GM18858 (cell line): ENCODE measurements at regions not wholly inside any gene's neighbourhood (a gene's known extent, or its start where the extent isn't known, plus 50 kb on each side); places are given as distances from the start of the nearest gene placed in this dataset.

Experiments
- ATAC-seq: cut with Tn5 transposase; IDR thresholded peaks from one replicate; pipeline ENCODE4 v1.9.1; 2021; ENCODE audit not compliant: unreplicated experiment

DNA sequence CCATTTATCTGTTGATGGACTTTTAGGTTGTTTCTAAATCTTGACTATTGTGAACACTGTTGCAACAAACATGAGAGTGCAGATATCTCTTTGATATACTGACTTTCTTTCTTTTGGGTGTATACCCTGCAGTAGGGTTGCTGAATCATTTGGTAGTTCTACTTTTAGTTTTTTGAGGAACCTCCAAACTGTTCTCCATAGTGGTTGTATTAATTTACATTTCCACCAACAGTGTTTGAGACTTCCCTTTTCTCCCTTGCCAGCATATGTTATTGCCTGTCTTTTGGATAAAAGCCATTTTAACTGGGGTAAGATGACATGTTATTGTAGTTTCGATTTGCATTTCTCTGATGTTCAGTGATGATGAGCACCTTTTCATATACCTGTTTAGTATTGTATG is 330.0 kb downstream of the DDX10 start:
- ATAC-seq, result no peak

DNA sequence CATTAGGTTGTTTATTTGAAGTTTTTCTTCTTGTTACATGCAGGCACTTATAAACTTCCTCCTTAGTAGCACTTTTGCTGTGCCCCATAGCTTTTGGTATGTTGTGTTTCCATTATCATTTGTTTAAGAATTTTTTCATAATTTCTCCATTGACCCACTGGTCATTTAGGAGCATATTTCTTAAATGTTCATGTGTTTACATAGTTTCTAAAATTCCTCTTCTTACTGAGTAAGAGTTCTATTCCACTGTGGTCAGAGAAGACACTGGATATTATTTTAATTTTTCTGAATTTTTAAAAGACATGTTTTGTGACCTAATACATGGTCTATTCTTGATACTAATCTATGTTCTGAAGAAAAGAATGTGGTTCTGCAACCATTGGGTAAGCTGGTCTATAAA is 333.0 kb downstream of the DDX10 start:
- ATAC-seq, result no peak

DNA sequence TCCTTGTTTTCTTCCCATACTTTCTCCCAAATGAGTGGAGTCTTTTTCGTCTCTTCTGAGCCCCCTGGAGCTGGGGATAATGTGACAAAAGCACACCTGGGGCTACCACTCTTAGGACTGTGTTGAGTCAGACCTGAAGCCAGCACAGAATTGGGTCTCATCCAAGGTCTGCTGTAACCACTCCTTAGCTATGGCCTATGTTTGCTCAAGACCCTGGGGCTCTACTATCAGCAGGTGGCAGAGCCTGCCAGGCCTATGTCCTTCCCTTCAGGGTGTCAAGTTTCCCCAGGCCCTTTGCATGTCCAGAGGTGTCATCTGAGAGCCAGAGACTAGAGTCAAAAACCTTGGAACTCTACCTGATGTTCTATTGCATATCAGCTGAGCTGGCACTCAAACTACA is 335.7 kb downstream of the DDX10 start:
- ATAC-seq, result no peak

DNA sequence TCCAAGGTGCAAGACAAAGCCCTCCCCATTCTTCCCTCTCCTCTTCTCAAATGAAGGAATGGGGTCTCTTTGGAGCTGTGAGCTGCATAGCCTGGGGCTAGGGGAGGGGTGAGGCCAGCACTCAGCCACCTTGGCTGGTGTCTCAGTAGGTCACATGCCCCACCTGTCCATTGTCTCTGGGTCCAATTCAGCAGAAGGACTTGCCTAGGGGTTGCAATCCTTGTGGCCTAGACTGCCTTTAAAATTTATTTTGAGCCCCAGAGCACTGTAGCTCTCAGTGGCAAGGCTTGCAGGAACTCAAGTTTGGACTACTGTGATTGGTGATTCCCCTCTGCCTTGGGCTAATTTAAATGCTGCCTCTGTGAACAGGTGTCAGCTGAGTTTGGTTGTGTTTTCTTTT is 336.7 kb downstream of the DDX10 start:
- no peak for ATAC-seq

DNA sequence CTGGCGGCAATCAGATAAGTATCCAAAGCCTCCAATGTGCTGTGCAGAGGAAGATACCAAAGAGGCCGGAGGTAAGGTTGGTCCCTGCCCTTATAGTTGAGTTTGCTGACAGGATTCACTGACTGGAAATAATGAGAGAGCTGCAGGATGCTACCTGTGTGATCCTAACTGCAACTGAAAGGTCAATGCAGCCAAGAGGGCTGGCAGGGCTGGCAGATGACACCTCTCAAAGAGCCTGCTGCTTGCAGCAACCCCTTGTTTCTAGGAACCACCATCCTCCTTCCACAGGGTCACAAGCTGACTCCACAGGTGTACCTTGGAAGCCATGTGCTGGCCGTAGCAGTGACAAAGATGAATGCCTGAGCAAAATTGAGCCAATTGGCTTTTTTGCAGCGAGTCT is 348.1 kb downstream of the DDX10 start:
- no peak for ATAC-seq

DNA sequence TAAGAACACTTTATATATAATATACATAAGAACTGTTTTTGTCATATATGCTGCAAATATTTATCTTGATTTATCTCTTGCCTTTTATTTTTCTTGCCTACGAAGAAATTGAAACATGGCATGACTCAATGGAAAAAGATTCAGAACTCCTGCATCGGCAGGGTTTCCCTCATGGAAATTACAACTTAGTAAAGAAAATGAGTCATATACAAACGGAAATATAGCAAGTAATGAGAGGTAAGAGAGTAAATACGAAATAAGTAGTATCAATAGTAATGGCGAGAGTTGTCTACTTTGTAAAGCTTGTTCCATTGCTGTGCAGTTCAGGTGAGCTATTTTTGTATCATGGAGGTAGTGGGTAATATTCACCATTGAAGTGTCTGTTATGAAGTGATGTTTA is 350.4 kb downstream of the DDX10 start:
- no peak for ATAC-seq

DNA sequence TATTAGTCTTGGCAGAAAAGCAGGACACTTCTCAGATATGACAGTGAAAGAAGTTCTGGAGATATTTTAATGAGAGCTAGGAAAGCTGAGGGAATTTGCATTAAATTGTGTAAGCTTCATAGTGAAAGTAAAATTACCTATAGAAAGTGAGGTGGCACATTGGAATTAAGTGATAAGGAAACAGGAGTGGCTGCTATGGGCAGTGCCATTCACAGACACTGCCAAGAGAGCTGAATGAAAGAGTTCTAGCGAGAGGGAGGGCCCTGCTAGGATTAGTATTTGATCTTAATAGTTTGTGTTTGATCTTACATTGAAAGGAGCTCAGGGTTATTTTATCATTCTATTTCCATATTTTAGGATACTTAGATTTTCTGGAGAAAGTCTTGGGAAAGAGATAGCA is 351.9 kb downstream of the DDX10 start:
- no peak for ATAC-seq

DNA sequence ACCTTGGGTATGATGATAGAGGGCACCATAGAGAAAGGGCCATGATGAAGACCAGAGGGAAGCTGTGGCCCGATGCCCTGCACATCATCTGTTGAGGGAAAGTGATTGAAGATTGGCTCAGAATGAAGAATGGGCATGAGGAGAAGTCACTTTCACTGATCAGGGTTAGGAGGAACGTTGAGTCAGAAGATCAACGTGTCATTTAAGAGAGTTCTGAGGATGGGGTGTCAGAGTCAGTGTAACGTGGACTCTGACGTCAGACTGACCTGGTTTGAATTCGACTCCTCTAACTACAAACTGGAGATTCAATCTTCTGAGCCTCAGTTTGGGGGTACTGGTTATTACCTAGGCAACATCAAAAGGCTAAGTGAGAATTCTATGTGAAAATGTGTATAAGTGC is 352.6 kb downstream of the DDX10 start:
- ATAC-seq, result no peak

DNA sequence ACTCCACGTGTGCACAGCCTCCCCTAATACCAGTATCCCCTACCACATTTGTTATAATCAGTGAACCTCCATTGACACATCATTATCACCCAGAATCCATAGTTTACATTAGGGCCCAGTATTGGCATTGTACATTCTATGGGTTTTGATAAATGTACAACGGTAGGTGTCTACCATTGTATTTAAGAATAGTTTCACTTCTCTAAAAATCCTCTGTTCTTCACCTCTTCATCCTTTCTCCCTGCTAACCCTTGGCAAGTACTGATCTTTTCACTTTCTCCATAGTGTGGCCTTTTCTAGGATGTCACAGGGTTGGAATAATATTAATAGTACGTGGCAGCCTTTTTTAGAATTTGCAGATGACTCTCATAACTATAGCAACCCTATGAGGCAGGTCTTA is 353.8 kb downstream of the DDX10 start:
- ATAC-seq, result no peak

DNA sequence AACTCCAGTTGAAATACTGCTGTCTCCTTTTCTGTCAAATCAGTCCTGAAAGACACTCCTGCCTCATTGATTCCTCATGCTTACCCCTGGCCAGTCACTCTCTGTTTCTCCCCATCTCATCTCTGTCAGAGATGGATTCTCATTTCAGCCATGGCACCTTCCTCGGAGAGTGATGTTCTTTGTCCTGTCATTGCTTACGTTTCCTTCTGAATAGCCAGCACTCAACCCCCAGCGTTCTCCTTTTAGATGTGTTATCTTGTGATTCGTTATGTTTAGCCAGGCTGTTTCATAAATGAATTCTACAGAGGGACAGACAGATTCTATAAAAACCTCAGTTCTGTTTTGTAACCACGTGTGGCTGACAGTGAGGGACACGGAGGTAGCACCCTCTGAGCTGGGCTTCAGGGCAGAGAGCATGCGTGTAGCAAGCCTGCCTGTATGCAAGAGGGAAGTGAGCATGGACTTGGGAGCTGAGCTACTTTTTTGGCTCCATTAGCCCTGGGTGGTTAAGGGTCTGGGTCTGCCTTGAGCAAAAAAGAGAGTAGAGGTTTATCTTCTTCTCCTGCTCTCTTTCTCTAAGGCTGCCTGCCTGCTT is 354.6 kb downstream of the DDX10 start:
- no peak for ATAC-seq

DNA sequence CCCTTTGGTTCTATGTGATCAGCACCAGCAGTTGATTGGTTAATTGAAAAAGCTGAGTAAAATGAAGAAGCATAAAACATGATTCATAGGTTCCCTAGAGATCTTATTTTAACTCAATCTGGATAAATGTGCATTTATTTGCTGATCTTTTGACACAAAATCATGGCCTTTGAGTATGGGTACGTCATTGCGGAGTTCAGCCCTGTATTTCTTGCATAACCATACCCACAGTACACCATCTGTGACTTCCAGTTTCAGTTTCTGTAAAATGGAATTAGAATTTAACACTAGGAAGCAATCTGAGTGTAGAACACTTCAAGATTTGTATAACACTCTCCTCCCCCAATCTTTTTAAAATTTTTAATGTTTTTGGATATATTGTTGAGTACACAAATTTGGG is 358.2 kb downstream of the DDX10 start:
- ATAC-seq, result no peak

DNA sequence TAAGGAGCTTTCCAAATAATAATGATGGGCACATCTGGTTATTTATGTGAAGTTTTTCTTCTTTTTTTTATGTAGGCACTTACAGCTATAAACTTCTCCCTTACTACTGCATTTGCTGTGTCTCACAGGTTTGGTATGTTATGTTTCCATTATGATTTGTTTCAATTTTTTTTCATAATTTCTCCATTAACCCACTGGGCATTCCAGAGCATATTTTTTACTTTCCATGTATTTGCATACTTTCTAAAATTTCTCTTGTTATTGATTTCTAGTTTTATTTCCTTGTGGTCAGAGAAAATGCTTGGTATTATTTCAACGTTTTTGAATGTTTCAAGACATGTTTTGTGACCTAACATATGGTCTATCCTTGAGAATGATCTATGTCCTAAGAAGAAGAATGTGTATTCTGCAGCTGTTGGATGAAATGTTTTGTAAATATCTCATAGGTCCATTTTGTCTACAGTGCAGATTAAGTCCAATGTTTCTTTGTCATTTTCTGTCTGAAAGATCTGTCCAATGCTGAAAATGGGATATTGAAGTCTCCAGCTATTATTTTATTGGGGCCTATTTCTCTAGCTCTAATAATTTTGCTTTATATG is 362.1 kb downstream of the DDX10 start:
- ATAC-seq, result no peak

DNA sequence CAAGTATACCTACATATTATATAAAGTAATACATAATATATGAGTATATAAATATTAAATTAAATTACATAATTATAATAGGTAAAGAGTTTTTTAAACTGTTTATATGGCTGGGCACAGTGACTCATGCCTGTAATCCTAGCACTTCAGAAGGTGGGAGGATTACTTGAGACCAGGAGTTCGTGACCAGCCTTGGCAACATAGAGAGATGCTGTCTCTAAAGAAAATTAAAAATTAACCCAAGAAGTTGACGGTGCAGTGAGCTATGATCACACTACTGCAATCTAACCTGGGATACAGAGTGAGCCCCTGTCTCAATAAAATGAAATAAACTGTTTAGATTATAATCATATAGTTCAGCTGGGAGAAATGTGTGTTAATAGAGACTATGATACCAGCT is 363.0 kb downstream of the DDX10 start:
- ATAC-seq, result no peak

DNA sequence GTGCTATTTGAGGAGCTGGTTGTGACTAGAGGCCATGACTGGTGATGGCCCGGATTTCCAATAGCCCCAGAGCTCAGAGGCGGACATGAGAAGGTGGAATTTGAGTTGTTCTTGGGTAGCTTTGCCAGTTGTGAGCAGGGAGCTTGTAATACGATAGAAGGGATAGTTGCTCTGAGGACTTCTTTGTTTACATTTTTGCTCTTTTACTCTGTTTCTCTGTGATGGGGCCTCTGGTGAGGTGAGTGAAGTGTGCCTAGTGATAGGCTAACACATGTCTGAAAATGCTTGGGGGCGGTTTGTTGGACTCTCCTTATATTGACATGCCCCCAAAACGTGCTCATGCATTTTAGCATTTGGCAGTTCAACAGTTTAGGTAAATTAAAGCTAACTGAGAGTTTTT is 365.1 kb downstream of the DDX10 start:
- no peak for ATAC-seq

DNA sequence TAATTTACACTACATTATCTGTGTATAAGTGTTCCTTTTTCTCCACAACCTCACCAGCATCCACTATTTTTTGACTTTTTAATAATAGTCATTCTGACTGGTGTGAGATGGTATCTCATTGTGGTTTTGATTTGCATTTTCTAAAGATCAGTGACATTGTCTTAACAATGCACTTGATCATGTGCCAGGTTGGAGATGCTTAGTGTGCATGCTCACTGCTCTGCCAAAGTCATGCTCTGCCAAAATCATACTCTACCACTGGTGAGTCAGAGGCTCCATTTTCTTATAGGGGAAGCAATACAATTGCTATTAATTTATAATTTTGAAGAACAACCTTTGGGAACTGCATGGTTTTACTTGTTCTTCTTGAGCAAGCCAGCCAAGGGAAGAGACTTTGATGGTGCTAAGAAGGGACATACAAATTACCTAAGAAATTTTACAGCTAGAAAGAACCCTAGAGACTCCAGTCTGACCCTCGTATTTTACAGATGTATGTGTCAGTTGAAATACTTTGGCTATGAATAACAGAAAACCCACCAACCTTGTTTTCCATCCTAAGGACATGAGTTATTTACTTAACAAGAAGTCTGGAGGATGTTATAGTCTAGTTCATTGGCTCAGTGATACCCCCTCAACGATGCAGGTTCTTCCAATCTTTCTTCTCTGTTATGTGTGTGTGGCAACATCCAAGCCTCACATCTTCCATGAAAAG is 368.9 kb downstream of the DDX10 start:
- ATAC-seq, result no peak

DNA sequence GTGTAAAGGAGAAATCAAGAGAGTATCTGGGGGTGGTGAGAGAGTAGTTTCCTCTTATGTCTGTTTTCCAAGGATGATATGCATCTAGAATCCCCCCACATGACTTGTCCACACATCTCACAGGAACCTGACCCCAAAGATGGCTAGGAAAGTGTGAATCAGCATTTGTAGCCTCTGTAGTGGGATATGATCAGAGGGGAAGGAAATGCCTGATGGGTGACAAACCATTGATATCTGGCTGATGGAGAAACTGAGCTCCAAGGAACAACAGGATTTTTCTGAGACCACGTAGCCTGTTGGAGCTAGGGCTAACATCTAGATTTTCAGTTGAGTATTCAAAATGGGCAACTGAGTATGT is 369.4 kb downstream of the DDX10 start:
- no peak for ATAC-seq

DNA sequence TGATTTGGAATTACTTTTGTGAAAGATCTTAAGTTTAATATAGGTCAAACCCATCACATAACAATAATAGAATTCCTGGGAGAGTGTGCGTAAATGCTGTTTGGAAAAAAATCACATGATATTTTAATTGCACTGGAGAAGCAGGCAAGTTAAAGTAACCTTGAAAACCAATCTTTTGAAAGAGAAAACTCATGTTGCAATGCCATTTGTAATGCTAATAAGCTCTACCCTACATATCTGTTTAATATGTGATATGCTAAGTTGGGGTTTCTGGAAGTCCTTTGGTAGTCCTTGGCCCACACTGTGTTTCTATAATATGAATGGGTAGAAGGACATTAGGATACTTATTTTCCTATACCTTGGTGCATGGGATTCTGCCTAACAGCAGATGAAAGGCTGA is 370.4 kb downstream of the DDX10 start:
- no peak for ATAC-seq

DNA sequence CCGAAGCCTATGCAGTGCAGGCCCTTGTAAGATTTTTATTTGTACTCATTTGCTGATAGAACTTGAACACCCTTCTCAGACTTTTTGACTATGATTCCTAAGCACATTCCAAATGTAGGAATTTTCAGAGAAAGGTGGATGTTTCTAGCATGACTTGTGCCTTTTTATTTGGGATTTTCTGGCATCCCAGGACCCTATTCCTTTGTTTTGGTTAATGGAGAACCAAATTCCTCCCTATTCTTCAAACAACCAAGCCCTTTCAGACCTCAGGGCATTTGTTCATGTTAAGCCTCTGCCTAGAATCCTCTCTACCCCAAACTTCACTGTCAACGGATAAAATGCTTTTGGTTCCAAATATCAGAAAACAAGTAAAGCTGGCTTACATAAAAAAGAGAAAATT is 371.1 kb downstream of the DDX10 start:
- no peak for ATAC-seq

DNA sequence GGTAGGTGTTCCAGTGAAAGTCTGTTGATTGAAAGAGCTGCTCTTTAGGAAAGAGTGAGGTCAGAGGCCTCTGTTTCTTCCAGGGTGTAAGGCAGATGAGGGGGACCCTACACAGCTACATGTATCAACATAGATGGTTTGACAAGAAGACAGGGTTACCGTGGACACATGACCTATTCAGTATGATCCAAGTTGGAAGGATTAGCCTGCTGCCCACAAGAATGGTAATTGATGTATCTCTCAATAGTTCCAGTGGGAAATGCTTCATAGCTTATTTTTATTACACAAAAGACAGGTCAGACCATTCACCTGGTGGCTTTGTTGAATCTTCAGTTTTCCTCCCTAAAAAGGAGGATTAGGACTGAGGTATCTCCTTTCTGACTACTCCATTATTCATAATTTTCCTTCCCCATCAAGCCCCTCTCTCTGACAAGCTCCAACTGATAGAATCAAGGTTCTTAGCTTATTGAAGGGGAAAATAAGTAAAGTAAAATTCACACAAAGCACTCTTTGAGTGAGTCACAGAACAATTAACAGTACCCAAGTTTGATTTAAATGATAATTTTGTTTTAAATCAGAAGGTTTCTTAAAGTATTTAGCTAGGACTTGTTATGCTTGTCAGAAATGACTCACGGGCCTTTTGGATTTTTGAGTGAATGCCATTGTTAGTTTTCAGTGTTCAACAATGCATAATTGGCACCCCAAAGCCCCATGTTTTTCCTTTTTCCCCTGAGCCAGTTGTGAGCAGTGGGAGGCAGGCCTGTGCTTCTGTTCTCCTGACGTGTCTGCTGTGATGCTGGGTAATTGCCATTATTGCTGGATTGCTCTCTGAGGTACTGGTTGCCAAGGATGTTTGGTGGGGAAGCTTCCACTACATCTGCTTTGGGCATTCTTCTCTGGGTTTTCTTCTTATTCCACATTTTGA is 373.2 kb downstream of the DDX10 start:
- no peak for ATAC-seq

DNA sequence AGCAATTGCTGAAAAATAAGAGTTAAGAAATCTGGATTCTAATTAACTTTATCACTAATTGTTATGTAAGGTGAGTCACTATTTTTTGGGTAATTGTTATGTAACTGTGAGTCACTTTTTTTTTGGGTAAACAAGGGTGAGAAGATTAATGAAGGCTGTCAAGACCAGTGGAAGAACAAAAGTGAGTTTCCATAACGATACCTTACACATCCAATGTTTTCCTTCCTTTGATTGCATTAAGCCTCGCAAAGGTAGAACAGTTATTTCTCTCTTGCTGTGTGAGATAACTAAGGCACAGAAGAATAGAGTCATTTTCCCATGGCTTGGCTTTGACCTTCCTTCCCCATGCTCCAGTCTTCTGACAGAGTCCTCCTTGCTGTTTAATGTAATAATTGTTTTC is 374.7 kb downstream of the DDX10 start:
- no peak for ATAC-seq

DNA sequence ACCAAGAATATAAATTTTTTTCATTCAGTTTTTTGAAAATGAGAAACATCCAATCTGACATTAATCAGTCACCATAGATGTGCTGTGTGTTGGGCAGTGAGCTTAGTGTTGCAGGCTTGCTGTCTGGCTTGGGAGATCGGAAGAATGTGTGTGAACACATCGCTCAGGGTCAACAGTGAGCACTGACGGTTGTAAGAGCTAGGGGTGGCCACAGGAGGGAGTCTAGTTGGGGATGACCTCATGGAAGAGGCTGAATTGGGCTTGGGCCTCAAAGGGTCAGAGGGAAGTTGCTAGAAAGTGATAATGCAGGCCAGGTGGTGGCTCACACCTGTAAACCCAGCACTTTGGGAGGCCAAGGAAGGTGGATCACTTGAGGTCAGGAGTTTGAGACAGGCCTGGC is 375.4 kb downstream of the DDX10 start:
- no peak for ATAC-seq

DNA sequence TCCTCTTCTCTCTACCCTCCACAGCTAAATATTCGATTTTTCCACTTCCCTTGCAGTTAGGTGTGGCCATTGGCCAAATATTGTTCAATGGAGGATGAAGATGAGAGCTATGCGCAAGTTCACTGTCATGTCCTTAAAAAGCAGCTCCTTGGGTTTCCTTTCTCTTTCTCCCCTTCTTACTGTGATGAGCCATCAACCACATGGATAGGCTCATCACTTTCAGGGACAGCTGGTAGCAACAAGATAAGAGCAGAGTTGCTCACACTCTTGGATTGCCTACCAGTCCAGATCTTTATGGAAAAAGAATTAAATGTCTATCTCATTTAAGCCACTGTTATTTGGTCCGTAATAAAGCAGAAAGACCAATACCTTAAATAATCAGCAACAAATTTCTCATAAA is 377.0 kb downstream of the DDX10 start:
- ATAC-seq, result no peak
